HG03175 (cell line): ENCODE measurements at regions not wholly inside any gene's neighbourhood (a gene's known extent, or its start where the extent isn't known, plus 50 kb on each side); places are given as distances from the start of the nearest gene placed in this dataset.

Source experiments
- ATAC-seq: cut with Tn5 transposase; IDR thresholded peaks from one replicate; pipeline ENCODE4 v1.9.1; 2021; ENCODE audit warnings: mild to moderate bottlenecking, moderate library complexity; ENCODE audit not compliant: unreplicated experiment

- no peak for ATAC-seq
These were observed 108.4 kb downstream of the TMCO5A start for GRCh38 chr15:38042707-38043445.

DNA sequence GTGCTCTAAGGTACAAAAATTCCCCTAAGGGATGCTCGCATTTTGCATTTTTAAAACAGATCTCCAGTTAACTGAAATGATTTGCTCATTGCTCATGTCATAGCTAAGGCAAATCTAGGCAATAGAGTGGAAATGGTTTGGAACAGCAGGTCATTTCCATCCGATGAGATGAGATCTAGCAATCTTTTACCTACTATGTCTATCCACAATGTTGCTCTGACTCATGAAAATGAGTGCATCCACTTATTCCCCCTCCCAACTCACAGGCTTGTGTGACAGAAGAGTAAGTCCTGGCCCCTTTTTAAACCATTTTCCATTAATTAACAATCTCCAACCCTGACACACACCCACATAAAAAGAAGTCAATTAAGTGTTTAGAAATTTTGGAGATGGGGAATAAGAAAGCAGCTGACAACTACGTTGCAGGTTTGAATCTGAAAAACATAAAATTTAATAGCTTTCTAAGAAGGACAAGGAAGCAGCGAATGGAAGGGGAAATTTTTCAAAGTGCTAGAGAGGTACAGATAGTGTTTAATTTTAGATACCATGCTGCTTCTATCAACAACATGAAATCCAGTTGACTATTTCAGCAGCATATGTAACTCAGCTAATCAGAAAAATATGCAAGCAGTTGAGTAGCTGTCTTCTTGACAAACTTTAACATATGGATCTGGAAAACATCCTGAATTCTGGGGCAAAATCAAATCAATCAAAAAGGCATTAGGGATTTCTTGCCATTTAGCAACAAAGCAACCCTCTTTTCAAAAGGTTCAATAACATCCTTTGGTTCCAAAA is 112.0 kb downstream of the TMCO5A start:
- ATAC-seq: no peak

DNA sequence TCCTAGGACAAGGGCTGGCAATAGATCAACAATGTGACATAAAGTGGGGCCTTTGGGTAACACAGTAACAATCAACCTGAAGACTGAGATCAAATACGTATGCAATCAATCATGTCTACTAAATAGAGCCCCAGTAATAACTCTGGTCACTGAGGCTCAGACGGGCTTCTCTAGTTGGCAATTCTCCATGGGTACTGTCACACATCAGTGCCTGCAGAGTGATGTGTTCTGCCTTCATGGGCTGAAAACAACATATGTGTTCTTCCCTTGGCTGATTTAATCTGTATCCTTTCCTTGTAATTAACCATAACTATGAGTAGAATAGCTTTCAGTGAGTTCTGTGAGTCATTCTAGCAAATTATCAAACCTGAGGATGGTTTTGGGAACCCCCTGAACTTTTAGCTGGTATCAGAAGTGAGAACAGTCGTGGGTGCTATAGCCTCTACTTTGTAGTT is 113.6 kb downstream of the TMCO5A start:
- ATAC-seq: peak; percentile 57

DNA sequence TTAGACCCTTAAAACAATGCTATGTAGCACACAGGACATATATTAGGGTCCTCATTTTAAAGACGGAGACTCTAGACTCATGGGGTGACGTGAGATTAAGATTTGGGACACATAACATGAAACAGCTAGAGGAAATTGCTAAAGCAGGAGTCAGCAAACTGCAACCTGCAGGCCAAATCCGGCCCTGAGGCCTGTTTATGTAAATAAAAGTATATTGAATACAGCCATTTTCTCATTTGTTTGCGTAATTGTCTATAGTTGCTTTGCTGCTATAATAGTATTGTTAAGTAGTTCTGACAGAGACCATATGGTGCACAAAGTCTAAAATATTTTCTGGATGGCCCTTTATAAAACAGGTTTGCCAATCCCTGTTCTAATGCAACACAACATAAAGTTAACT is 115.5 kb downstream of the TMCO5A start:
- ATAC-seq: no peak

- ATAC-seq: no peak
These were observed 116.3 kb downstream of the TMCO5A start for GRCh38 chr15:38050529-38051448.

DNA sequence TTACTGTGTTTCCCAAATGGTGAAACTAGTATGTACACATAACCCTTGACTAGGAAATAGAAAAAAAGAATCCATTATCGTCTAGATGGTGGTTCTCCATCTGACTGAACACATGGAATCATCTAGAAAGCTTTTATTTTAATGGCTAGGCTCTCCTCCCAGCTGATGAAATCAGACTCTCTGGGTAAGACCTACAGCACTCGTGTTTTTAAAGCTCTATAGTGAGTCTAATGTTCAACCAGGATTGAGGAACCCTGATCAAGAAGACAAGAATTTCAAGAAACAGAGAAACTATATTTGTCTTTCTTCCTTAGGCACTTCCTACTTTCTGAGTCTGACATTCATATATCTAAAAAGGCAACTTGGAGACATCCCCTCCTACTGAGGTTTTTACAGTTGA is 118.8 kb downstream of the TMCO5A start:
- ATAC-seq: no peak

DNA sequence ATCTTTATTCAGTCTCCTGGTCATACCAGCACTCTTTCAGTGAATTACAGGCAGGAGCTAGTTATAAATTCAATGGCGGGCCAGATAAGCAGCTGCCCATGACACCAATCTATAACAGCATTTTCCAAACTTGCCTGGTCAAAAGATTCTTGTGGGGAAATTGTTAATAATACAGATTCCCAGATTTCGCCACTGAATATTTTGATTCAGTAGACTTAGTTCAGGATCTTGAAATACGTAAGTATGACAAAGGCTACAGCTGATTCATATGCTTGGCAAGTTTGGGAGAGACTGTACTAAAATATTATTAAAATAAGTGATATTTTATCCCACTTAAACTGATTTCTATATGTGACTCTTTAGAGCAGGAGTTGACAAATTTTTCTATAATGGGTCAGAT is 119.3 kb downstream of the TMCO5A start:
- ATAC-seq: no peak

DNA sequence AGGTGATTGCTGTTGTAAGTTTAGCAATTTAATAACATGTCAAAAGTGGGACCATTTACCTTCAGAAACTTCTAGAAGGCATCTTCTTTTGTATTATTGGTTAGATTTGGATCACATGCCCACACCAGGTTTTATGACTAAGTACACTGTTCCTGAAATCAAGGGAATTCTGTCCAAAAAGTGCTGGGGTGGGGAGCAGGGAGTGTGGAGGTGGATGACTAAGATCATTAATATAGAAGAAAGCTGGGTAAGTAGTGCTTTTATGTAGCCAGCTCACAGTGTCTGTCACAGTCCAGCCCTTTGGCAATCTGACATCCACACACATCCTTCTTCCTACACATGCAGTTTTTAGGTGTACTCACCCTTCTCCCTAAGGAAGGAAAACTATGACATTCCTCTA is 120.0 kb downstream of the TMCO5A start:
- ATAC-seq: no peak

GRCh38 chr15:38058596-38059075 is 124.2 kb downstream of the TMCO5A start:
- no peak for ATAC-seq

GRCh38 chr15:38059665-38060064 is 125.2 kb downstream of the TMCO5A start:
- ATAC-seq: no peak

- no peak for ATAC-seq
These were observed 127.6 kb downstream of the TMCO5A start for GRCh38 chr15:38061856-38062649.

GRCh38 chr15:38062696-38063095 is 128.3 kb downstream of the TMCO5A start:
- ATAC-seq: no peak

GRCh38 chr15:38065721-38066345 is 131.4 kb downstream of the TMCO5A start:
- ATAC-seq: no peak

GRCh38 chr15:38066612-38067011 is 132.2 kb downstream of the TMCO5A start:
- no peak for ATAC-seq

GRCh38 chr15:38068626-38069391 is 134.4 kb downstream of the TMCO5A start:
- ATAC-seq: peak; percentile 81

DNA sequence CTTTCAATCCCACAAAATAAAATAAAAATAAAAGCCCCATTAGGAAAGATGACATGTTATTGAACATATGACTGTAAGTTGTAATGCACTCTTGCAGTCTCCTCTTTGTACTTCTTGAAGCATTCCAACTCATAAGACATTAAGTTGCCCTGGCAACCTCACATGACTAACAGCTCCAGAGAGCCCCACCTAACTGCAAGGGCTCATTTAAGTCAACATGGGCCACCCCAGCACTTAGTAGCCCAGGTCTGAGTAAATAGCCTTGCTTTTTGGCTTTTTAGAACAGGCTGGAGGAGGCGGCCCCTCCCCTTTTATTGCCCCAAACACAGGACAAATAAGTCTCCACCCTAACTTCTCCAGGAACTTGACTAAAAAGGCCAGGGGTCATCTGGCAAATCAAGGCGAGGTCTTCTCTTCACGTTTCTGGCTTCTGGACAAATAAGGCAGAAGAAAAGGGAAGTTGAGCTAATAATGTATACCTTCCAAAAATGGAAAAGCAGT is 135.1 kb downstream of the TMCO5A start:
- peak; percentile 26 for ATAC-seq

- no peak for ATAC-seq
These were observed 136.3 kb downstream of the TMCO5A start for GRCh38 chr15:38070778-38071177.

DNA sequence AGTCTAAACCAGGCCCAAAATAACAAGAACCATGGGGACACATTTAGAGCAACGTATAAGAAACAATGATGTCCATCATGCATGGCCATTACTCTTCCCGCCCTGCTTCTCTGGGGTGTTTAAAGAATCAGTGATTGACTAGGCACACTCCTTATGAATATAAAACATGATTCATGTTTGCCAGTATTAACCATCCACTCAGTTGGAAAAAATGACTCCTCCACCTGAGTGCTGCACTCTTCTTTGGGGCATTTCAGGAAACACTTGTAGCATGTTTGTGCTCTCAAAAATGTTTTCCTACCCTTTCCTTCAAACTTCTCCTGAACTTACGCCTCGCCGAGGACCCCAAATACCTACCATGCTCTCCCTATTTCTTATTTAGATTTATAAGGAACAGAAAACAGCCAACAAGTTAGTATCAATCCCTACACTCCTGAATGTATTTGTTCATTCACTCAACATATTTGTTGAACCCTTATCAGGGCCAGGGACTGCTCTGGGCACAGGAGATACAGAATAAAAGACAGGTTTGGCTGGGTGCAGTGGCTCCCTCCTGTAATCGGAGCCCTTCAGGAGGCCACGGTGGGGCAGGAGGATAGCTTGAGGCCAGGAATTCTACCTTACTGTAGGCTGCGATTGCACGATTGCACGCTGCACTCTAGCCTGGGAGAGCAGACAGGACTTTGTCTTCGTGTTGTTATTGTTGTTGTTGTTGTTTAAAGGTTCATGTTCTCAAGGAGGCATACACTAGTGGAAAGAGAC is 137.0 kb downstream of the TMCO5A start:
- no peak for ATAC-seq
